ENCODE measurements at regions not wholly inside any gene's neighbourhood (a gene's known extent, or its start where the extent isn't known, plus 50 kb on each side); places are given as distances from the start of the nearest gene placed in this dataset.

DNA sequence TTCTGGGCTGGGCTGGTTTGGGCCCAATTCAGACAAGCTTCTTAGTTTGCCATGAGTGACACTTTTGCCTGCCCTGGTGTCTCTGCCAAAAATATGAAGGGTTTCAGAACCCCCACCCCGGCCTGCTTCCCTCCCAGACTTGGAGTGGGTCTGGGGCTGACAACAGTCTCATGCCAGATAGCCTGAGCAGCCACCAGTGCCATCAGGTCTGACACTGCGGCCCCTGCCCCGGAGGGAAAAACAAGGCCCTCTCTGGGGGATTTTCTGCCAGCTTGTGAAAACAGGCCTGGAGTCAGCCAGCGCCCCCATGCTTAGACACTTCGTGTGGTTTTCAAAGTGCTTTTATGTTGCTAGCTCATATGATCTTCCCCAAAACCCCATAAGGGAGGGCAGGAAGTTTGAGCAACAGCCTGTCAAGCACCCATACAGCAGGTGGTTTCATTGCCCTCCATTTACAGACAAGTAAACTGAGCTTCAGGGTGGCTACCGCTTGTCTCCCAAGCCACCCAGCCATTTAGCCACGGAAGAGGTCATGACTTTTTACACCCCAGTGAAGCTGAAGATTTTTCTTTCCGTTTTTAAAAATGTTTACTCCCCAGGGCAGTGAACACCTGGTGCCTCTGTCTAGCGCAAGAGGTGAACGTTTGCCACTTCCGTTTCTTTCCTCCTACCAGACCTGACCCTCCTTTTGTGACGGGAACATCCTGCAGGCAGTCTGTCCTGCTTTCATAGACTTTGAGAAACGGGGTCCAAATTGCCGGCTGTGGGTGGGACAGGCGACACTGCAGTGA lies 300.6 kb downstream of the SEC14L1 start:
- TF ChIP-seq, protein P1, sequence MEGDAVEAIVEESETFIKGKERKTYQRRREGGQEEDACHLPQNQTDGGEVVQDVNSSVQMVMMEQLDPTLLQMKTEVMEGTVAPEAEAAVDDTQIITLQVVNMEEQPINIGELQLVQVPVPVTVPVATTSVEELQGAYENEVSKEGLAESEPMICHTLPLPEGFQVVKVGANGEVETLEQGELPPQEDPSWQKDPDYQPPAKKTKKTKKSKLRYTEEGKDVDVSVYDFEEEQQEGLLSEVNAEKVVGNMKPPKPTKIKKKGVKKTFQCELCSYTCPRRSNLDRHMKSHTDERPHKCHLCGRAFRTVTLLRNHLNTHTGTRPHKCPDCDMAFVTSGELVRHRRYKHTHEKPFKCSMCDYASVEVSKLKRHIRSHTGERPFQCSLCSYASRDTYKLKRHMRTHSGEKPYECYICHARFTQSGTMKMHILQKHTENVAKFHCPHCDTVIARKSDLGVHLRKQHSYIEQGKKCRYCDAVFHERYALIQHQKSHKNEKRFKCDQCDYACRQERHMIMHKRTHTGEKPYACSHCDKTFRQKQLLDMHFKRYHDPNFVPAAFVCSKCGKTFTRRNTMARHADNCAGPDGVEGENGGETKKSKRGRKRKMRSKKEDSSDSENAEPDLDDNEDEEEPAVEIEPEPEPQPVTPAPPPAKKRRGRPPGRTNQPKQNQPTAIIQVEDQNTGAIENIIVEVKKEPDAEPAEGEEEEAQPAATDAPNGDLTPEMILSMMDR (IDR thresholded peaks at IDR 0.05; ENCODE audit: insufficient read depth, low read length, poor library complexity, severe bottlenecking): no peak
- TF ChIP-seq EZH2phosphoT487 (conservative IDR thresholded peaks at IDR 0.05; ENCODE audit: low read length): no peak
